DOHH2 (cell line): ENCODE measurements at regions not wholly inside any gene's neighbourhood (a gene's known extent, or its start where the extent isn't known, plus 50 kb on each side); places are given as distances from the start of the nearest gene placed in this dataset.

ENCODE experiments used
- H3F3A ChIP-seq: fragments of 200-600 bp; sonication (generic), shearing (Covaris generic); 2 replicates; pipeline ENCODE4 v1.6.0; 2016; ENCODE audit warnings: antibody characterized with exemption, mild to moderate bottlenecking; ENCODE audit not compliant: control insufficient read depth, insufficient read depth
- H3K27ac ChIP-seq: fragments of 200-600 bp; sonication (generic); 2 replicates; pipeline ENCODE4 v1.5.1; 2014; ENCODE audit warnings: low read depth, mild to moderate bottlenecking, low read length, moderate library complexity
- H3K27me3 ChIP-seq: fragments of 200-600 bp; sonication (generic); 2 replicates; pipeline ENCODE4 v1.6.1; 2014; ENCODE audit warnings: mild to moderate bottlenecking, low read length, mixed read lengths; ENCODE audit not compliant: control insufficient read depth
- H3K36me3 ChIP-seq: fragments of 200-600 bp; sonication (generic); 2 replicates; pipeline ENCODE4 v1.6.1; 2014; ENCODE audit warnings: mild to moderate bottlenecking, low read length, moderate library complexity, mixed read lengths; ENCODE audit not compliant: control insufficient read depth
- H3K4me1 ChIP-seq: fragments of 200-600 bp; sonication (generic); 2 replicates; pipeline ENCODE4 v1.6.1; 2014; ENCODE audit warnings: mild to moderate bottlenecking, low read length, mixed read lengths; ENCODE audit not compliant: control insufficient read depth
- H3K4me2 ChIP-seq: fragments of 200-600 bp; sonication (generic); 2 replicates; pipeline ENCODE4 v1.6.0; 2014; ENCODE audit warnings: mild to moderate bottlenecking, low read length, moderate library complexity
- H3K4me3 ChIP-seq: fragments of 200-600 bp; sonication (generic); 2 replicates; pipeline ENCODE4 v1.5.1; 2014; ENCODE audit warnings: mild to moderate bottlenecking, low read length, mixed read lengths
- H3K79me2 ChIP-seq: fragments of 200-600 bp; sonication (generic); 2 replicates; pipeline ENCODE4 v1.6.1; 2014; ENCODE audit warnings: mild to moderate bottlenecking, low read length, mixed read lengths; ENCODE audit not compliant: control insufficient read depth
- H3K9me2 ChIP-seq: fragments of 200-600 bp; sonication (generic); replicated peaks from 2 replicates; pipeline ENCODE4 v1.6.1; 2014; ENCODE audit warnings: mild to moderate bottlenecking, low read length, mixed read lengths; ENCODE audit not compliant: control insufficient read depth
- H3K9me3 ChIP-seq: fragments of 200-600 bp; sonication (generic); 2 replicates; pipeline ENCODE4 v1.6.1; 2014; ENCODE audit warnings: antibody characterized with exemption, low read length, mixed read lengths; ENCODE audit not compliant: control insufficient read depth, insufficient read depth
- H4K20me1 ChIP-seq: fragments of 200-600 bp; sonication (generic); 2 replicates; pipeline ENCODE4 v1.6.0; 2014; ENCODE audit warnings: low read depth, mild to moderate bottlenecking, antibody characterized with exemption, low read length, moderate library complexity; ENCODE audit not compliant: control insufficient read depth, insufficient read depth
- EZH2phosphoT487 ChIP-seq: fragments of 200-600 bp; sonication (generic); IDR thresholded peaks from 2 replicates; pipeline ENCODE4 v1.6.1; 2017; ENCODE audit warnings: borderline replicate concordance, mild to moderate bottlenecking, antibody characterized with exemption, low read length, moderate library complexity, mixed read lengths
- TF ChIP-seq, protein P1 (sequence below): fragments of 200-600 bp; sonication (generic); IDR thresholded peaks from one replicate; pipeline ENCODE4 v1.5.1; 2014; ENCODE audit warnings: antibody characterized with exemption, mild to moderate bottlenecking, low read depth, low read length; ENCODE audit not compliant: poor library complexity, severe bottlenecking

DNA sequence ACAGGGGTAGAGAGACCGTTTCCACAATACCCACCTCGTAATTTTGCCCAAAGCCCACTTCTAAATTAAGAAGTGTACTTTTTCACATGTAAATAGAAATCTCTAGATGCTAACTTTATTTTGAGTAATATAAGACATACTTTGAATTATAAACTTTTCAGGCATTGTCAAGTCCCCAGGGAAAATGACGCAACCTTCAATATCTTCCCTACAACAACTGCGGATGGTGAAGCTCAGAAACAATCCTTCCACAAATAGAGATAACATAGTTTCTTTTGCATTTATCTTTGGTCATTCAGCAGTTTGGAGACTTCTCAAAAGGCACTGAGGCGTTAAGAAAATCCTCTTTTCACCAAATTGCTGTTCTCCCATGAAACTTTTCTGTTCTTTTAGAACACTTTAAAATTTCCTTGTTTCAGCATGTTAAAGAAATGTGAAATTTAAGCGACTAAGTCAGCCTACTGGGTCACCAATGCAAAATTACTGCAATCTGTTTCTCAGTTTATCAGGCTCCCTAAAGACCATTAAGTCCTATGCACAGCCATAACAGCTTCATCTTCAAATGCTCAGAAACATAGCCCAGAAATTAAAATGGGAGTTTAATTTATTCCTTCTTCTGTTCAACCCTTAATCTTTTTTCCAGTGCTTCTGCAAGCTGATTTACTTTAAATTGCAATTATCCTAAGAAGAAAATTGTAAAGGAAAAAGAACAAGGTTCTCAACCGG, 118.3 kb upstream of the DNAJC10 start:
- H3F3A ChIP-seq: no peaks in the 10 kb centered on the region
- H3K27ac ChIP-seq: no peak overlapping the region
- no peak overlapping the region for H3K4me2 ChIP-seq
- H3K36me3 ChIP-seq: no peaks in the 10 kb centered on the region
- no peaks in the 10 kb centered on the region for H3K4me1 ChIP-seq
- H3K79me2 ChIP-seq: no peaks in the 10 kb centered on the region
- no peaks in the 10 kb centered on the region for H4K20me1 ChIP-seq
- TF ChIP-seq, protein P1, sequence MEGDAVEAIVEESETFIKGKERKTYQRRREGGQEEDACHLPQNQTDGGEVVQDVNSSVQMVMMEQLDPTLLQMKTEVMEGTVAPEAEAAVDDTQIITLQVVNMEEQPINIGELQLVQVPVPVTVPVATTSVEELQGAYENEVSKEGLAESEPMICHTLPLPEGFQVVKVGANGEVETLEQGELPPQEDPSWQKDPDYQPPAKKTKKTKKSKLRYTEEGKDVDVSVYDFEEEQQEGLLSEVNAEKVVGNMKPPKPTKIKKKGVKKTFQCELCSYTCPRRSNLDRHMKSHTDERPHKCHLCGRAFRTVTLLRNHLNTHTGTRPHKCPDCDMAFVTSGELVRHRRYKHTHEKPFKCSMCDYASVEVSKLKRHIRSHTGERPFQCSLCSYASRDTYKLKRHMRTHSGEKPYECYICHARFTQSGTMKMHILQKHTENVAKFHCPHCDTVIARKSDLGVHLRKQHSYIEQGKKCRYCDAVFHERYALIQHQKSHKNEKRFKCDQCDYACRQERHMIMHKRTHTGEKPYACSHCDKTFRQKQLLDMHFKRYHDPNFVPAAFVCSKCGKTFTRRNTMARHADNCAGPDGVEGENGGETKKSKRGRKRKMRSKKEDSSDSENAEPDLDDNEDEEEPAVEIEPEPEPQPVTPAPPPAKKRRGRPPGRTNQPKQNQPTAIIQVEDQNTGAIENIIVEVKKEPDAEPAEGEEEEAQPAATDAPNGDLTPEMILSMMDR: no peak
- TF ChIP-seq EZH2phosphoT487: no peak
- no peak overlapping the region for H3K4me3 ChIP-seq
- H3K27me3 ChIP-seq: no peaks in the 10 kb centered on the region; the same call in 1 of the 2 replicates
- H3K9me3 ChIP-seq: no peaks in the 10 kb centered on the region
- H3K9me2 ChIP-seq: no peaks in the 10 kb centered on the region

GRCh38 chr2:182598626-182599025, 117.4 kb upstream of the DNAJC10 start:
- Histone ChIP-seq H3K79me2 (no peaks in the 10 kb centered on the region), H3K9me3 (no peaks in the 10 kb centered on the region), H3K27me3 (no peaks in the 10 kb centered on the region; the same call in 1 of the 2 replicates), H3K9me2 (no peaks in the 10 kb centered on the region), H4K20me1 (no peaks in the 10 kb centered on the region), H3K27ac (no peak overlapping the region), H3K36me3 (no peaks in the 10 kb centered on the region), H3K4me1 (no peaks in the 10 kb centered on the region), H3F3A (no peaks in the 10 kb centered on the region), H3K4me2 (no peak overlapping the region), H3K4me3 (no peak overlapping the region)
- no peak for TF ChIP-seq EZH2phosphoT487
- TF ChIP-seq, protein P1: no peak

DNA sequence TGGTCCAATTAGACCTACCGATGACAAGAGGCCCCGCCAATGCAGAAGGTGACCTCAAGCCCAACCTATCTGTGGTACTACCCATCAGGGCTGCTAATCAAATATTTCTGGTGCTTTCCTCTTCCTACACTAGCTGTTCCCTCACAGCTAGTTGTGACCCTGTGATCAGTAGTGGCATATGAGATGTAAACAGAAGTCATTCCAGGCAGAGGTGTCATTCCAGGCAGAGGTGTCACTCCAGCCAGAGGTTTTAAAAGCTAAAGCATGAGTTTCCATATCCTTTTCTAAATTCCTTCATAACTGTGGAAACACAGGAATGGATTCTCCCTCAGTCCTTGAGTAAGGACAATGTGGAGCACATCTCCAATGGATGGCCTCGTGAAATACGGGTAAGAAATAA, 110.9 kb upstream of the DNAJC10 start:
- Histone ChIP-seq H3K9me3 (no peaks in the 10 kb centered on the region), H3K4me1 (no peaks in the 10 kb centered on the region), H3K27ac (no peak overlapping the region), H3K4me2 (no peak overlapping the region), H3F3A (no peaks in the 10 kb centered on the region), H3K79me2 (no peaks in the 10 kb centered on the region), H4K20me1 (no peaks in the 10 kb centered on the region), H3K27me3 (no peaks in the 10 kb centered on the region), H3K4me3 (no peak overlapping the region), H3K36me3 (no peaks in the 10 kb centered on the region), H3K9me2 (no peaks in the 10 kb centered on the region)
- no peak for TF ChIP-seq EZH2phosphoT487
- TF ChIP-seq, protein P1: no peak
